GM19467 (cell line): ENCODE measurements at regions not wholly inside any gene's neighbourhood (a gene's known extent, or its start where the extent isn't known, plus 50 kb on each side); places are given as distances from the start of the nearest gene placed in this dataset.
"Not testable (repeated sequence)": the region's sequence is repeated elsewhere in the genome, so short reads cannot be mapped to it uniquely, and the experiment has no call there.

Experiments used
- ATAC-seq: cut with Tn5 transposase; IDR thresholded peaks from one replicate; pipeline ENCODE4 v1.9.1; 2021; ENCODE audit warnings: mild to moderate bottlenecking, moderate library complexity; ENCODE audit not compliant: unreplicated experiment

DNA sequence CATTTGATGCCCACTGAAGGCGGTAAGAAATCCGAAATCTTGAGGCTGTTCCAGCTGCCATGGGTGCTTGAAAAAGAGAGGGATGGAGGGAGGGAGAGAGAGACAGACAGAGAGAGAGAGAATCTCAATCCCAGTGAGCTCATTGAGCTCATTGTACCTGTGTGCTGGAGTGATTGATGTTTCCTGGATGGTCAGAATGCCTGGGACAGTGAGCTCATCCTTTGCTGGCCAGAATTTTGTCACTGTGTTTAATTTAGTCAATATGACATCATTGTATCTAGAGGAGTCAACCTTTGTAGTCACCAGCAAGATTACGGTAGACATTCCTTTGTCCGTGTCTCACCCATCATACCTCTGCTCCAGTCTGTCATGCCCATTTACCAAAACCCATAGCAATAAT, 625.4 kb upstream of the POM121L12 start:
- ATAC-seq, result no peak

DNA sequence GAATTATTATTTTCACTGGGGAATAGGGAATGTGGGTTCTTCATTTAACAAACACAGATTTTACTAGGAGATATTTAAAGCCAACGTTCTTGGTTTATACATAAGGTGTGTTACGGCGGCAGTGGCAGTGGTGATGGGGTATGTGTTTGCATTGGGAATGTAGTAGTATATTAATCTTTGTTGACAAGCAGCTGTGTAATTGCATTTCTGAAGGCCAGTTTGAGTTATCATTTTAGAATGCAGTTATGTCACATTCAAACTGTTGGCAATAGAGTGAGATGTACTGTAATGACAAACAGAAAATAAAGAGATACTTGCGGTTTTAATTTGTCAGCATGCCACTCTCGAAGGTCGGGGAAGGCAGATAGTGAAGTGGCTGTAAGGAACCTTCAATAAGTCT, 628.6 kb upstream of the POM121L12 start:
- no peak for ATAC-seq

DNA sequence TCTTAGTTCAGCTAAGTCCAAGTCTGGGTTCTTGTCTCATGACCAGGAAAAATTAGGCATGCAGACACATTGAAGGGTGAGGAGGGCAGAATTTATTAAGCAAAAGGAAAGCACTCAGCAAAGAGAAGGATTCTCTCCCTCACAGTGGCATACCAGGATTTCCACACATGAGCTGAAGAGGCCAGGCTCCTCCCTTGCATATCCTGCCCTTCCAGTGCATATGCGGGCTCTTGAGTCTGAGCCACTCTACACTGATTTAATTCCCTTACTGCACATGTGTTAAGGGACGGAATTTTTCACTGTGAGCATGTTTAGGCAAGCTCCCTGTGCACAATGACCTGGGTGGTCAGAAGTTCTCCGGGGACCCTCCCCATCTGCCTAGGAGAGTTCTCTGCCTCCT, 652.7 kb upstream of the POM121L12 start:
- no peak for ATAC-seq

DNA sequence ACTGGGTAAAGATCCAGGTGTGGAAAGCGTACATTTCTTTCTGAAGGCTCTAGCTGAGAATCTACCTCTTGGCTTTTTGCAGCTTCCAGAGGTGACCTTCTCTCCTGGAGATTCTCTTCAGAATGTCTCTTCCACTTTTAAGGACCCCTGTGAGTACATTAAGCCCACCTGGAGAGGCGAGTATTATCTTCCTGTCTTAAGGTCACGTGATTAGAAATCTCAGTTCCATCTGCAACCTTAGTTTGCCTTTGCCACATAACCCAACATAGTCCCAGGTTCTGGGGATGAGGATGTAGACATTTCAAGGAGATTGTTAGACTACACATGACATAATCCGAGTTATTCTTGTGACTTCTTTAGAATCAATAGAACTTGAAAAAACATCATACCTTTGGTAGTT, 665.5 kb upstream of the POM121L12 start:
- no peak for ATAC-seq

DNA sequence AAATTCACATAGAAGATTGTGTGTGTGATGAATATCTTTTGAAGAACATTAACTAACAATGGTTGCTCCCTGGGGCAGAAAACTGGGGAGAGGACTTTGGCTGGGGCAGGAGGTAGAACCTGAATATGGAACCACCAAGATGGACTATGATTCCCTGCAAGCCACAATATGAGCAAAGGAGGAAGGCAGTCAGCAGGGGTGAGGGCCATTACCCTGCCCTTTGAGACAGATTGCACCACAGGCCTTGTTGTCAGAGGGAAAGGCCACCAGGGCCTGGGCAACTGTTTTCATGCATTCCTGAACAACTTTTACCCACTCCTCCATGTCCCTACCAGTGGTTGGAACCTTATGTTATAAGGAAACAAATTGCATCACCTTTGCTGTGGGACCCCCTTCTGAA, 670.1 kb upstream of the POM121L12 start:
- ATAC-seq, result no peak

DNA sequence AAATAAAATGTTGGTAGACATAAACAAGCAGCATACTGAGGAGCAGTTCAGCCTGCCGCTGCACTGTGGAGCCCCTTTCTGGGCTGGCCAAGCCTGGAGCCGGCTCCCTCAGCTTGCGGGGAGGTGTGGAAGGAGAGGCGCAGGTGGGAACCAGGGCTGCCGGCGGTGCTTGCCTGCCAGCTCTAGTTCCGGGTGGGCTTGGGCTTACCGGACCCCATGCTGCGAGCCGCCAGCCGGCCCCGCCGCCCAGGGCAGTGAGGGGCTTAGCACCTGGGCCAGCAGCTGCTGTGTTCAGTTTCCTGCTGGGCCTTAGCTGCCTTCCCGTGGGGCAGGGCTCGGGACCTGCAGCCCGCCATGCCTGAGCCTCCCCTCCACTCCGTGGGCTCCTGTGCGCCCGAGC, 672.9 kb upstream of the POM121L12 start:
- ATAC-seq, result no peak

DNA sequence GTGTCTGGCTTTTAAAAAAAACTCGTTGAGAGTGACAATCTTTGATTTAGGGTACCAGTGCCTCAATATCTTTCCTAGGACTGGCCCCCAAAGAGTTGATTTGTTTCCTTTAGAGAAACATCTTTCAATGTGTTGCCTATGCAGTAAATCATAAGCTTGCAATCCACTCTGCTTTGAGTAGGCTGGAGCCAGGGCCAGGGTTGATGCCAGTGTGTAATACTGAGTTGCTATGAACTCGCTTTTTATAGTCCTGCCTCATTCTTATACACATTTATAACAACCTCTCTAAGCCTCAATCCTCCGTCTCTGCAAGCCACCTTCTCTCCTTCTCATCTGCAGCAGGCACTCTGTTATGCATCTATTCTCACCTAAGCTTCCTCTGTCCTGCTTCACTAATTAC, 674.9 kb upstream of the POM121L12 start:
- no peak for ATAC-seq

DNA sequence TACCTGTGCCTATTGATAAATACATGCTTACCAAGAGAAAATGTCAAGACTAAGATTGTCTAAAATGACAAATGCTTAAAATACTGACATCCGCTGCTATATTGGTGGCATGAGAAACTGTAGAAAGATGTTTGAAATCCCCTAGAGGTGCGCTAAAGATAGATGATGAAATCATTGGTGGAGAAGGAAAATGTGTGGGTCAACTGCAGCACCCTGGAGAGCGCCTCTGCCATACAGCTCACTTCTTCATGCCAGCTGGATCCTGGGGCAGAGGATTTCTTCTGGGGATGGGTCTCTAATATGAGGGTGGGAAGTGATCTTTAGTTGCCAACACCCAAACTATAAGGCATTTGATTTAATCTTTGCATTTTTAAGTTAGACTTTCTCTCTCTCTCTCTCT, 680.4 kb upstream of the POM121L12 start:
- no peak for ATAC-seq

DNA sequence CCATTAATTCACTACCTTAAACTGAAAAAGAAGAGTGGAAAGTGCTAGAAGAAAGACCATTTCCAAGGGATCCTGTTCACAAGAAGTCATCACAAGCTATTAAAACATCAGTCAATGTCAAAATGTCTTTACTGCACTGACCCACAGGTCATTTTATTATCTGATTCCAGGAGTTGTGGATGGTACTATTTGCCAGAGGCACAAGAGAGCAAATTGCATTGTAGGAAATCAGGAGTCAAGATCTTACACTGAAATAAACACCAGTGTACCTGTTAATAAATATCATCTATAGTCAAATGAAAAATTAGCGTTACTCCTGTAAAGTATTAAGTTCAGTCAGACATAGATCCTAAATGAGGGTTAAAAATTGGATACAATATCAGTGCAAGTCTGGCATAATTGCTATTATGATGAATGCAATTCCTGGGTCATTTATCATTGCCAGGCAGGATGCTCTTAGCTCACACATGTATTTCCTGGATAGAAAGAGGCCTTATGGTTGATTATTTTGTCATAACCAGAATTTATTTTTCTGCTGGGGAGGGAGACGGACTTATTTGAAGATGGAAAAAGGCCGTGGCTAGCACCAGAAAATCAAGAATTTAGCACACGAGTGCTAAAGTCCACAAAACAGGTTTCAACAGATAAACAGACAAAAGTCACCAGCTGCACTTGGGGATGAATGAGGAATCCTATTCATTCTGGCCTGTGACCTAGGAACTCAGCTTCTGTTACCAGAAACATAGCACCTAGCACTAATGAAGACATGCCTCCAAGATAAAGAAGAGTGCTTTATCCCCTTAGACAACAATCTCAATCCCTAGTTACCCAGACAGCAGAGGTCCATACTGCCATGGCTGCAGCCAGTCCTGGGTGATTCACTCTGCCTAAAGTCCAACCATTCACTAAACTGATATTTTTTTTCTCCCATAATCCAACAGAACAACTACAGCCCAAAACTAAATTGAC, 683.1 kb upstream of the POM121L12 start:
- ATAC-seq, result no peak

DNA sequence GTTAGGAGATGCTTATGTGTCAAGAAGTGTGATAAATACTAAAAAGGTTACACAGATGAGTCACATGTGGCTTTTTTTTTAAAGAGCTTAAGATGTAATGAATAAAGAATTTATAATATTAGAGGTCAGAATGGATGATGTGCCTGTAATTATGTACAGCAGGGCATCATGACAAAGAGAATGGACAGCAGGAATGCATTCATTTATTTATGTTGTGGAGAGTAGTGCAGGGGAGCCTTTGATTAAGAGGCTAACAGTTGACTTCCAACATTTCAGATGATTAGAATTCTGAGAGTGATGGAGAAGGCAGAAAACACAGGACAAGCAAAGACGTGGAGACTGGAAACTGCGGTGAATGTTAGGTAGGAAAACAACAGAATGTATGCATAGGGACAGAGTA, 691.4 kb upstream of the POM121L12 start:
- ATAC-seq, result no peak

DNA sequence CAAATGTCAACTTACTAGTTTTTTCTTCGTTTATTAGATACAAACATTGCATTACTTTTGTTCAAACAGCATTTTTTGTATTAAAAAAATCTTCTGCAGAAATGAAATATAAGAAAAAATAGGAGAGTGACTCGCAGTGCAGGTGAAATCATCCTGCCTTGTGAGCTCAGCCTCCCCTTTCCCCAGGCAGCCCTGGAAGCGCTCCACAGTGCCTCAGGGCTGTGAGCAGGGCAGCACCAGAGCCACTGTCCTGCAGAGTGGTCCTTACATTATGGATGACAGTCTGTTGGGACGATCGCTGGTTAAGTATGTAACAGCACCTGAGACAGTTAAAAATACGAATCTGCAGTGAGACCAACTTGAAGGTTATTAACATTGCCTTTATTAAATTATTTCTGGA, 695.4 kb upstream of the POM121L12 start:
- ATAC-seq, result no peak

DNA sequence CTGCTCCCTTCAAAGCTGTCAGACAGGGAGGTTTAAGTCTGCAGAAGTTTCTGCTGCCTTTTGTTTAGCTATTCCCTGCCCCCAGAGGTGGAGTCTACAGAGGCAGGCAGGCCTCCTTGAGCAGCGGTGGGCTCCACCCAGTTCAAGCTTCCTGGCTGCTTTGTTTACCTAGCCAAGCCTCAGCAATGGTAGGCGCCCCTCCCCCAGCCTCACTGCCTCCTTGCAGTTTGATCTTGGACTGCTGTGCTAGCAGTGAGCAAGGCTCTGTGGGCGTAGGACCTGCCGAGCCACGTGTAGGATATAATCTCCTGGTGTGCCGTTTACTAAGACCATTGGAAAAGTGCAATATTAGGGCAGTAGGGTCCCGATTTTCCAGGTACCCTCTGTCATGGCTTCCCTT, 707.1 kb upstream of the POM121L12 start:
- ATAC-seq, result not testable (repeated sequence)

DNA sequence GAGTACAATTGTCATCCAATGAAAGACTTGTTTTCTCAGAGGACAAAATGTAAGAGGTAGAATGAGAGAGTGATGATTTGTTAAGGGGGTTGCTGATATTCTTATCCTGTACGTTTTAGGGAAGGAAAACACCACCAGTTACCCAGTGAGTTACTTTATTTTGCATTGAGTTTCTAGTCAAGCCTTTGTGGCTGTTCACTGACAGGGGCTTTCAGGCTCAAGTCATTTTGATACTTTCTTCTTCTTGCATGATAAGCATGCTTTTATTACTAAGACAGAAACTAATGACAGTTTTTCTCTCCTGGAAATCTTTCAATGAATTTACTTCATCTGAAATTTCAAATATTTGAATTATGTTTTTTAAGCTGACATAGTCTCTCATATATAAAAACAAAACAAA, 710.2 kb upstream of the POM121L12 start:
- ATAC-seq, result no peak

DNA sequence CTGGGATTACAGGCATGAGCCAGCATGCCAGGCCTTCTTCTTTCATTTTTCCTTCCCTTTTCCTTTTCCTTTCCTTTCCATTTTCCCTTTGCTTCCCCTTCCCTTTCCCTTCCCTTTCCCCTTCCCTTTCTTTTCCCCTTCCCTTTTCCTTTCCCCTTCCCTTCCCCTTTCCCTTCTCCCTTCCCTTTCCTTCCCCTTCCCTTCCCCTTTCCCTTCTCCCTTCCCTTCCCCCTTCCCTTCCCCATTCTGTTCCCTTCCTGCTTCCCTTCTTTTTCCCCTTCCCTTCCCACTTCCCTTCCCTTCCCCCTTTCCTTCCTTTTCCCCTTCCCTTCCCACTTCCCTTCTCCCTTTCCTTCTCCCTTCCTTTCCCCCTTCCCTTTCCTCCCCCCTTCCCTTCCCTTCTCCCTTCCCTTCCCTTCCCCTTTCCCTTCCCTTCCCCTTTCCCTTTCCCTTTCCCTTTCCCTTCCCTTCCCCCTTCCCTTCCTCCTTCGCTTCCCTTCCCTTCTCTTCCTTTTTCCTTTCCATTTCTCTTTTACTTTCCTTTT, 712.2 kb upstream of the POM121L12 start:
- no peak for ATAC-seq

DNA sequence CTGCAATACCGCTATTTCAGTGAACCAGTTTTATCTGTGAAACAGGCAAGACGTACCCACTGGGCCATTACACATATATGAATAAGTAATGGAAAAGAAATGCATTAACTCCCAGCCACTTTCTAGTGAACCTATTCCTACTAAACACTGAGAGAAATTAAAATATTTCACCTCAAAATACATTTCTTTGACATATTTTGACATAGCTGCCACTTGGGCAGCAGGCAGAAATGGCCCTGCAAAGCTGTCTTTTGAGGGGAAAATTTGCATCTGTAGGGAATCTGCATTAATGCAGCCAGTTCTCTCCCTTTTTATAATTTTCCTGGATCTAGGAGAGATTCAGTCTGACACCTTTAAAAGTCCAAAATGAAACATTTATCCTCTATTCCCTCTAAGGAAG, 714.8 kb upstream of the POM121L12 start:
- no peak for ATAC-seq

DNA sequence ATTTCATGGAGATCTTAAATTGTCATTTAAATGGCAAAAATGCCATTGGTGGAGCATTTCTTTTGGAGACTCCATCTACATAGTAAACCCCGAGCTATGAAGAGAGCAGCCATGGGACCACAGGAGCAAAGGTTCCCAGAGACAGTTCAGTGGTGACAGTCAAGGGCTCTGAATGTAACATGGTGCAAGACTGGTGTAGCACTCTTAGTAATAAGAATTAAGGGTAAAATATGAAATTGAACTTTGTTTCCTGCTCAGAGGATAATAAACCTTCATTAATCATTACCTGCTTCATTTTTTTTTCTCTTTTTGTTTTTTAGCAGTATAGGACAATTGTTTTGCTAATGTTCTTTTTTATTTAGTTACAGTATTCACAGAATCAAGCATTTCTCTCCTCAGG, 717.5 kb upstream of the POM121L12 start:
- ATAC-seq, result no peak

DNA sequence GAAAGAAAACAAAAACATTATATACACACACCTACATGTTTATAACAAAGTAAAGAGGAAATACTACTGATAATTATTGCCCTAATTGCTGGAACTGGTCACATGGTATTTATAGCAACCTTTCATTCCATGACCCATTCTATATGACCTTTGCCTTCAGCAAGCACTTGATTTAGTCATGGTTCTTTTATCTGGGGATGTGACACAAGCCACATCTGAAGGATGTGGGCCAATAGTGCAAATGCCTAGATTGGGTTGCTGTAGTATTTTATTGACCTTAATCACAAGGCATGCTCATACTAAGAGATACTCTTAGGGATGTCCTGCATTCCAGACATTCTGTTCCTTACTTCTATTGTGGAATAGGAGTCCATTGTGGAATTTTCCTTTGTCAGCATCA, 723.5 kb upstream of the POM121L12 start:
- no peak for ATAC-seq

DNA sequence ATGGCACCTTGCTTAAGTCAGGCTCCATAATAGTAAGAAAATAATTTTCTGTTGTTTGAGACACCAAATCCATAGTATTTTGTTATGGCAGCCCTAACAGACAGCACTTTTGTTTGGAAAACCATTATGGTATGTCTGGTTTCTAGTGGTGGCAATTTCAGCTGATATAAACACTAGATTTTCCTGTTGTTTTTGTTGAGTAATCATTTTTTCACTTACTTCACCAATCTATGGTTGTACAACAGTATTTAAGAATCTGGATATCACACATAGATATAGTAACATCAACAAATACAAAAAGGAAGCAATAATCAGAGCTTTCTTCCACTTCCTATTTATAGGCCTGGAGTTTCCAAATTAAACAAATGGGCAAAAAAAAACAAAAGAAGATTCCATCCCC, 725.8 kb upstream of the POM121L12 start:
- no peak for ATAC-seq

DNA sequence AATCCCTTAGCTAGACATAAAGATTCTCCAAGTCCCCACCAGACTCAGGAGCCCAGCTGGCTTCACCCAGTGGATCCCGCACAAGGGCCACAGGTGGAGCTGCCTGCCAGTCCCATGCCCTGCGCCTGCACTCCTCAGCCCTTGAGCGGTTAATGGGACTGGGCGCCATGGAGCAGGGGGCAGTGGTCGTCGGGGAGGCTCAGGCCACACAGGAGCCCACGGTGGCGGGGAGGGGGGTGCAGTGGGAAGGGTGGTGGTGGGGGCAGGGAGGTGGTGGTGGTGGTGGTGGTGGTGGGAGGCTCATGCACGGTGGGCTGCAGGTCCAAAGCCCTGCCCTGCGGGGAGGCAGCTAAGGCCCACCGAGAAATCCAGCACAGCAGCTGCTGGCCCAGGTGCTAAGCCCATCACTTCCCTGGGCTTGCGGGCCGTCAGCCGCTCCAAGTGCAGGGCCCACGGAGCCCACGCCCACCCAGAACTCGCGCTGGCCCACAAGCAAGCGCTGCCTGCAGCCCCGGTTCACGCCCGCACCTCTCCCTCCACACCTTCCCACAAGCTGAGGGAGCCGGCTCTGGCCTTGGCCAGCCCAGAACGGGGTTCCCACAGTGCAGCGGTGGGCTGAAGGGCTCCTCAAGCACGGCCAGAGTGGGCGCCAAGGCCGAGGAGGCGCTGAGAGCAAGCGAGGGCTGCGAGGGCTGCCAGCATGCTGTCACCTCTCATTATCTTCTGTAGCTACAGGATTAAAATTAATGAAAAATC, 732.5 kb upstream of the POM121L12 start:
- no peak for ATAC-seq

DNA sequence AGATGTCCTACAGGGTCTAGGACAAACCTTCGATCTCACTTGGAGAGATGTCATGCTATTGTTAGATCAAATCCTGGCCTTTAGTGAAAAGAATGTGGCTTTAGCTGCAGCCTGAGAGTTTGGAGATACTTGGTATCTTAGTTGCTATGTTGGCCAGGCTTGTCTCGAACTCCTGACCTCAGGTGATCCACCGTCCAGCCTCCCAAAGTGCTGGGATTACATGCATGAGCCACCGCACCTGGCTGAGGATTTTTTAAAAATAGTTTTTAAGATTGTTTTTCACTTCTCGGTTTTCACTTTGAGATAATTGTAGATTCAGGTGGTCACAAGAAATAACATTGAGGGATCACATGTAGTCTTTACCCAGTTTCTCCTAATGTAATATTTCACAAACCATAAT, 738.3 kb upstream of the POM121L12 start:
- ATAC-seq, result no peak

DNA sequence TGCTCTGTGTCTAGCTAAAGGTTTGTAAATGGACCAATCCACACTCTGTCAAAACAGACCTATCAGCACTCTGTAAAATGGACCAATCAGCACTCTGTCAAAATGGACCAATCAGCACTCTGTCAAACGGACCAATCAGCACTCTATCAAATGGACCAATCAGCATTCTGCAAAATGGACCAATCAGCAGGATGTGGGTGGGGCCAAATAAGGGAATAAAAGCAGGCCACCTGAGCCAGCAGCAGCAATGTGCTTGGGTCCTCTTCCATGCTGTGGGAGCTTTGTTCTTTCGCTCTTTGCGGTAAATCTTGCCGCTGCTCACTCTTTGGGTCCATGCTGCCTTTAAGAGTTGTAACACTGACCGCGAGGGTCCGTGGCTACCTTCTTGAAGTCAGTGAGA, 740.5 kb upstream of the POM121L12 start:
- ATAC-seq, result no peak

DNA sequence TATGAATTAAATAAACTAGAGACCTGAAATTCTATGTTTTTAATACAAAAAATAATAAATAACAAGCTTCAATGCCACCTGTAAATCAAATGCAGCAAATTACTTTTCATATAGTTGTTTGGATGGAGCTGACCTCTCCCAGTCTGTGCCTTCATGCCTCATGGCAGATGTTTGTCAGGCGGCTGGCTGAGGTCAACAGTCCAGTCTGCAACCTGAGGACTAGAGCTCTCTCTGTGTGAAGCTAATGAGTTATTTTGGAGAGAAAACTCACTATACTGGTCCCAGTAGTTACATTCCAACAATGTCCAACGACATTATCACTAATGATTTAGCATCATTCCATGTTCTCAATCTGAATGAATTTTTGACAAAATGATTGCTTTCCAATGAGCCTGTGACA, 746.2 kb upstream of the POM121L12 start:
- no peak for ATAC-seq
